Fibroblast of lung (primary cell): ENCODE measurements at regions not wholly inside any gene's neighbourhood (a gene's known extent, or its start where the extent isn't known, plus 50 kb on each side); places are given as distances from the start of the nearest gene placed in this dataset.

ENCODE experiments used
- DNase-seq, 2 donors: peaks; one replicate each; pipeline versions ENCODE4 v3.0.0 to v3.0.0-alpha.2; 2010; ENCODE audit warnings: low read depth in 2 of 2
- H2AFZ ChIP-seq: 2 replicates; pipeline ENCODE4 v1.5.1; 2012; ENCODE audit warnings: low read length, control low read depth, inconsistent platforms
- H3K27ac ChIP-seq: 2 replicates; pipeline ENCODE4 v1.5.1; 2011; ENCODE audit warnings: low read length, control low read depth; ENCODE audit not compliant: insufficient read depth
- H3K27me3 ChIP-seq: 2 replicates; pipeline ENCODE4 v1.5.1; 2011; ENCODE audit warnings: mild to moderate bottlenecking, low read length; ENCODE audit not compliant: control insufficient read depth, insufficient read depth
- H3K36me3 ChIP-seq: 2 replicates; pipeline ENCODE4 v1.5.1; 2011; ENCODE audit warnings: low read length; ENCODE audit not compliant: control insufficient read depth, insufficient read depth
- H3K4me1 ChIP-seq: 2 replicates; pipeline ENCODE4 v1.5.1; 2011; ENCODE audit warnings: low read length; ENCODE audit not compliant: control insufficient read depth, insufficient read depth; ENCODE audit errors: extremely low read depth
- H3K4me2 ChIP-seq: 2 replicates; pipeline ENCODE4 v1.5.1; 2011; ENCODE audit warnings: low read length, control low read depth; ENCODE audit not compliant: insufficient read depth; ENCODE audit errors: extremely low read depth
- H3K4me3 ChIP-seq, 4 experiments: fragments of 200-600 bp in 1 of 4; sonication (generic) in 1 of 4; replicated peaks in 1 of 4; 2 replicates each; pipeline ENCODE4 v1.5.1; 2011 to 2016; ENCODE audit warnings: low read length in 4 of 4, low read depth in 3 of 4, mild to moderate bottlenecking in 3 of 4, control low read depth in 2 of 4, inconsistent platforms in 1 of 4, mixed read lengths in 1 of 4; ENCODE audit not compliant: insufficient read depth in 1 of 4; ENCODE audit errors: control extremely low read depth in 1 of 4
- H3K79me2 ChIP-seq: 2 replicates; pipeline ENCODE4 v1.5.1; 2012; ENCODE audit warnings: mild to moderate bottlenecking, low read length, inconsistent platforms; ENCODE audit not compliant: control insufficient read depth, insufficient read depth
- H3K9ac ChIP-seq: 2 replicates; pipeline ENCODE4 v1.5.1; 2011; ENCODE audit warnings: mild to moderate bottlenecking, low read length, control low read depth; ENCODE audit not compliant: insufficient read depth
- H3K9me3 ChIP-seq: 2 replicates; pipeline ENCODE4 v1.5.1; 2012; ENCODE audit warnings: low read depth, low read length; ENCODE audit not compliant: control insufficient read depth, insufficient read depth
- H4K20me1 ChIP-seq: 2 replicates; pipeline ENCODE4 v1.5.1; 2011; ENCODE audit warnings: low read length; ENCODE audit not compliant: control insufficient read depth, insufficient read depth; ENCODE audit errors: extremely low read depth
- CTCF ChIP-seq, 2 donors: IDR thresholded peaks in 1 of 2; conservative IDR thresholded peaks in 1 of 2; 1 replicate in 1 of 2; 2 replicates in 1 of 2; pipeline ENCODE4 v1.5.1; 2011 to 2012; ENCODE audit warnings: low read length in 2 of 2, control low read depth in 1 of 2, inconsistent platforms in 1 of 2, low read depth in 1 of 2, mild to moderate bottlenecking in 1 of 2
- EZH2 ChIP-seq: IDR thresholded peaks from 2 replicates; pipeline ENCODE4 v1.5.1; 2012; ENCODE audit warnings: low read length, control low read depth, mild to moderate bottlenecking; ENCODE audit errors: missing control alignments

- TF ChIP-seq EZH2 (no peak), CTCF (conservative IDR thresholded peaks at IDR 0.05 in 1 of 2, IDR thresholded peaks at IDR 0.05 in 1 of 2; ENCODE audit: low read depth in 1 of 2, low read length in 2 of 2) (no peak)
- no peaks in the 10 kb centered on the region for H3K27me3 ChIP-seq
- no peak overlapping the region for H2AFZ ChIP-seq
- no peaks in the 10 kb centered on the region for H4K20me1 ChIP-seq
- no peak overlapping the region for H3K9ac ChIP-seq
- no peaks in the 10 kb centered on the region for H3K79me2 ChIP-seq
- H3K4me3 ChIP-seq, result no peak overlapping the region
- no peaks in the 10 kb centered on the region for H3K36me3 ChIP-seq
- H3K4me1 ChIP-seq, result no peaks in the 10 kb centered on the region
- DNase-seq, result no peak
- H3K9me3 ChIP-seq, result no peaks in the 10 kb centered on the region
- H3K4me2 ChIP-seq, result no peak overlapping the region
- H3K27ac ChIP-seq, result no peak overlapping the region
These were observed 1188.2 kb upstream of the B3GALT2 start for GRCh38 chr1:194374649-194375048.

- Histone ChIP-seq H3K36me3 (no peaks in the 10 kb centered on the region), H2AFZ (no peak overlapping the region), H4K20me1 (no peaks in the 10 kb centered on the region), H3K4me3 (no peak overlapping the region), H3K27ac (no peak overlapping the region), H3K4me1 (no peaks in the 10 kb centered on the region), H3K9ac (no peak overlapping the region), H3K27me3 (no peaks in the 10 kb centered on the region), H3K79me2 (no peaks in the 10 kb centered on the region), H3K4me2 (no peak overlapping the region), H3K9me3 (no peaks in the 10 kb centered on the region)
- no peak for DNase-seq
- TF ChIP-seq EZH2, result no peak
- no peak for TF ChIP-seq CTCF (conservative IDR thresholded peaks at IDR 0.05 in 1 of 2, IDR thresholded peaks at IDR 0.05 in 1 of 2; ENCODE audit: low read depth in 1 of 2, low read length in 2 of 2)
These were observed 1185.9 kb upstream of the B3GALT2 start for GRCh38 chr1:194372266-194372665.

- Histone ChIP-seq H3K4me3 (no peak overlapping the region), H3K9ac (no peak overlapping the region), H3K4me2 (no peak overlapping the region), H3K4me1 (no peaks in the 10 kb centered on the region), H3K27me3 (no peaks in the 10 kb centered on the region), H3K79me2 (no peaks in the 10 kb centered on the region), H3K36me3 (no peaks in the 10 kb centered on the region), H2AFZ (no peak overlapping the region), H3K27ac (no peak overlapping the region), H4K20me1 (no peaks in the 10 kb centered on the region), H3K9me3 (no peaks in the 10 kb centered on the region)
- TF ChIP-seq EZH2 (no peak), CTCF (conservative IDR thresholded peaks at IDR 0.05 in 1 of 2, IDR thresholded peaks at IDR 0.05 in 1 of 2; ENCODE audit: low read depth in 1 of 2, low read length in 2 of 2) (no peak)
- DNase-seq, result no peak
These were observed 1183.2 kb upstream of the B3GALT2 start for GRCh38 chr1:194369622-194370021.
